ENCODE measurements at regions not wholly inside any gene's neighbourhood (a gene's known extent, or its start where the extent isn't known, plus 50 kb on each side); places are given as distances from the start of the nearest gene placed in this dataset.

GRCh38 chr18:60503199-60503598, 130.6 kb upstream of the MC4R start:
- Histone ChIP-seq H3K36me3 (ENCODE audit: control insufficient read depth in 4 of 4, insufficient read depth in 3 of 4, low read depth in 1 of 4, low read length in 3 of 4) (no peaks in the 10 kb centered on the region), H3K9me3 (ENCODE audit: control insufficient read depth in 4 of 4, low read length in 3 of 4) (no peaks in the 10 kb centered on the region), H3K4me1 (ENCODE audit: control insufficient read depth in 4 of 4, insufficient read depth in 4 of 4, low read length in 3 of 4) (no peaks in the 10 kb centered on the region), H3K27ac (ENCODE audit: low read depth in 1 of 2, low read length in 2 of 2) (no peak overlapping the region), H3K9ac (ENCODE audit: low read depth in 1 of 2, low read length in 2 of 2) (no peak overlapping the region), H3K27me3 (ENCODE audit: control insufficient read depth in 4 of 4, insufficient read depth in 4 of 4, low read length in 3 of 4) (no peaks in the 10 kb centered on the region), H3K4me3 (ENCODE audit: low read depth in 1 of 3, low read length in 3 of 3) (no peak overlapping the region)
- no peak for DNase-seq (ENCODE audit: low spot score)
- 46% methylated on average over 2 of the region's 2 CpGs for WGBS
- no peak for TF ChIP-seq JUND (IDR thresholded peaks at IDR 0.05)
- TF ChIP-seq CTCF (IDR thresholded peaks at IDR 0.05; ENCODE audit: low read depth, low read length, missing input control), result no peak
- TF ChIP-seq RXRA (IDR thresholded peaks at IDR 0.05), result no peak
- TF ChIP-seq REST (IDR thresholded peaks at IDR 0.05), result no peak
- no peak for TF ChIP-seq YY1 (IDR thresholded peaks at IDR 0.05)
- TF ChIP-seq ZBTB33 (IDR thresholded peaks at IDR 0.05), result no peak
- no peak for TF ChIP-seq FOXA1 (IDR thresholded peaks at IDR 0.05)
- no peak for TF ChIP-seq RAD21 (IDR thresholded peaks at IDR 0.05)
- TF ChIP-seq TAF1 (conservative IDR thresholded peaks at IDR 0.05), result no peak
- no peak for TF ChIP-seq GABPA (IDR thresholded peaks at IDR 0.05 in 1 of 2, conservative IDR thresholded peaks at IDR 0.05 in 1 of 2)
- no peak for TF ChIP-seq NR2F2 (IDR thresholded peaks at IDR 0.05)
- TF ChIP-seq ATF3 (IDR thresholded peaks at IDR 0.05), result no peak
- TF ChIP-seq FOXA2 (IDR thresholded peaks at IDR 0.05), result no peak
- TF ChIP-seq EGR1 (IDR thresholded peaks at IDR 0.05; ENCODE audit: low read depth in 2 of 2), result no peak
- no peak for TF ChIP-seq SP1 (IDR thresholded peaks at IDR 0.05)
- no peak for TF ChIP-seq MAX (IDR thresholded peaks at IDR 0.05)

- Histone ChIP-seq H3K9me3 (ENCODE audit: control insufficient read depth in 4 of 4, low read length in 3 of 4) (no peaks in the 10 kb centered on the region), H3K27ac (ENCODE audit: low read depth in 1 of 2, low read length in 2 of 2) (no peak overlapping the region), H3K4me3 (ENCODE audit: low read depth in 1 of 3, low read length in 3 of 3) (no peak overlapping the region), H3K9ac (ENCODE audit: low read depth in 1 of 2, low read length in 2 of 2) (no peak overlapping the region), H3K36me3 (ENCODE audit: control insufficient read depth in 4 of 4, insufficient read depth in 3 of 4, low read depth in 1 of 4, low read length in 3 of 4) (no peaks in the 10 kb centered on the region), H3K4me1 (ENCODE audit: control insufficient read depth in 4 of 4, insufficient read depth in 4 of 4, low read length in 3 of 4) (no peaks in the 10 kb centered on the region), H3K27me3 (ENCODE audit: control insufficient read depth in 4 of 4, insufficient read depth in 4 of 4, low read length in 3 of 4) (no peaks in the 10 kb centered on the region)
- WGBS, result 48% methylated on average over 1 of the region's 1 CpG
- DNase-seq (ENCODE audit: low spot score), result no peak
- TF ChIP-seq YY1 (IDR thresholded peaks at IDR 0.05), result no peak
- TF ChIP-seq RXRA (IDR thresholded peaks at IDR 0.05), result no peak
- TF ChIP-seq ZBTB33 (IDR thresholded peaks at IDR 0.05), result no peak
- TF ChIP-seq ATF3 (IDR thresholded peaks at IDR 0.05), result no peak
- no peak for TF ChIP-seq EGR1 (IDR thresholded peaks at IDR 0.05; ENCODE audit: low read depth in 2 of 2)
- no peak for TF ChIP-seq HNF4A (conservative IDR thresholded peaks at IDR 0.05)
- TF ChIP-seq SP1 (IDR thresholded peaks at IDR 0.05), result no peak
- TF ChIP-seq FOXA2 (IDR thresholded peaks at IDR 0.05), result no peak
- TF ChIP-seq HNF4G (IDR thresholded peaks at IDR 0.05), result no peak
- TF ChIP-seq NR2F2 (IDR thresholded peaks at IDR 0.05), result no peak
- TF ChIP-seq FOXA1 (IDR thresholded peaks at IDR 0.05), result no peak
These were observed 133.6 kb upstream of the MC4R start for GRCh38 chr18:60506190-60506589.
